ENCODE measurements at regions not wholly inside any gene's neighbourhood (a gene's known extent, or its start where the extent isn't known, plus 50 kb on each side); places are given as distances from the start of the nearest gene placed in this dataset.
"Not testable (repeated sequence)": the region's sequence is repeated elsewhere in the genome, so short reads cannot be mapped to it uniquely, and the experiment has no call there.

GRCh38 chr7:6974876-6975275 lies 148.8 kb upstream of the CCZ1B start:
- not testable (repeated sequence) for TF ChIP-seq CTCF, POLR2A (IDR thresholded peaks at IDR 0.05)
